ENCODE measurements at regions not wholly inside any gene's neighbourhood (a gene's known extent, or its start where the extent isn't known, plus 50 kb on each side); places are given as distances from the start of the nearest gene placed in this dataset.

DNA sequence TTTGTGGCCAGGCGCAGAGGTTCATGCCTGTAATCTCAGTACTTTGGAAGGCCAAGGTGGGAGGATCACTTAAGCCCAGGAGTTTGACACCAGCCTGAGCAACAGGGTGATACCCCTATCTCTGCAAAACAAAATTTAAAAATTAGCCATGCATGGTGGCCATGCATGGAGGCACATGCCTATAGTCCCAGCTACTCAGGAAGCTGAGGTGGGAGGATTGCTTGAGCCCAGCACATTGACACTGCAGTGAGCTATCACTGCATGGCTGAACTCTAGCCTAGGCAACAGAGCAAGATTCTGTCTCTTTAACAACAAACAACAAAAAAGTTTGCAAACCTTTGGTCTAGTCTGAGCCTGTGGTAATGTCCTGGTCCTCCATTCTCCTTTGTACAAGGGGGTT lies 69.2 kb upstream of the CNEP1R1 start:
- TF ChIP-seq YY1 (IDR thresholded peaks at IDR 0.05; ENCODE audit: insufficient read depth, insufficient read length) (no peak), ZNF274 (IDR thresholded peaks at IDR 0.05; ENCODE audit: low read depth, low read length) (no peak)

Measured in NT2/D1 (cell line).